H9 (cell line): ENCODE measurements at regions not wholly inside any gene's neighbourhood (a gene's known extent, or its start where the extent isn't known, plus 50 kb on each side); places are given as distances from the start of the nearest gene placed in this dataset.

Experiments
- DNase-seq: peaks from one replicate; pipeline ENCODE4 v3.0.0-alpha.2; 2017
- H2AFZ ChIP-seq: one replicate; pipeline ENCODE4 v1.6.1; 2013; ENCODE audit warnings: mild to moderate bottlenecking, low read length, control low read depth, moderate library complexity
- H2AK5ac ChIP-seq: 2 replicates; pipeline ENCODE4 v1.6.1; 2013; ENCODE audit warnings: low read length, control low read depth, mixed read lengths; ENCODE audit not compliant: insufficient read length
- H2BK120ac ChIP-seq: one replicate; pipeline ENCODE4 v1.6.1; 2013; ENCODE audit warnings: low read depth, mild to moderate bottlenecking, low read length, control low read depth, inconsistent platforms; ENCODE audit not compliant: poor library complexity, severe bottlenecking
- H2BK12ac ChIP-seq: 2 replicates; pipeline ENCODE4 v1.6.1; 2013; ENCODE audit warnings: low read length, control low read depth, mixed read lengths, low read depth; ENCODE audit not compliant: insufficient read length
- H2BK15ac ChIP-seq: 2 replicates; pipeline ENCODE4 v1.6.1; 2013; ENCODE audit warnings: low read depth, low read length, control low read depth
- H2BK20ac ChIP-seq: one replicate; pipeline ENCODE4 v1.6.1; 2013; ENCODE audit warnings: low read depth, mild to moderate bottlenecking, low read length, control low read depth, inconsistent platforms; ENCODE audit not compliant: poor library complexity, severe bottlenecking
- H2BK5ac ChIP-seq: 2 replicates; pipeline ENCODE4 v1.6.1; 2013; ENCODE audit warnings: low read length, control low read depth, mixed read lengths; ENCODE audit not compliant: insufficient read length
- H3K14ac ChIP-seq: 2 replicates; pipeline ENCODE4 v1.6.1; 2013; ENCODE audit warnings: low read length, control low read depth; ENCODE audit not compliant: insufficient read depth
- H3K18ac ChIP-seq: 2 replicates; pipeline ENCODE4 v1.6.1; 2013; ENCODE audit warnings: low read depth, mild to moderate bottlenecking, mixed read lengths, low read length, control low read depth; ENCODE audit not compliant: insufficient read length
- H3K23ac ChIP-seq: 2 replicates; pipeline ENCODE4 v1.6.1; 2013; ENCODE audit warnings: low read length, control low read depth, mixed read lengths, low read depth; ENCODE audit not compliant: insufficient read length
- H3K23me2 ChIP-seq: 2 replicates; pipeline ENCODE4 v1.6.1; 2013; ENCODE audit warnings: low read depth, mild to moderate bottlenecking, mixed read lengths, low read length, control low read depth; ENCODE audit not compliant: insufficient read length, poor library complexity, severe bottlenecking
- H3K27ac ChIP-seq: 2 replicates; pipeline ENCODE4 v1.5.1; 2013; ENCODE audit warnings: low read length, control low read depth, mixed read lengths, low read depth; ENCODE audit not compliant: insufficient read length
- H3K27me3 ChIP-seq: 2 replicates; pipeline ENCODE4 v1.6.1; 2013; ENCODE audit warnings: low read length, control low read depth, inconsistent platforms; ENCODE audit not compliant: insufficient read depth
- H3K4ac ChIP-seq: 2 replicates; pipeline ENCODE4 v1.6.1; 2013; ENCODE audit warnings: low read depth, mild to moderate bottlenecking, control low read depth, inconsistent platforms, low read length, moderate library complexity
- H3K4me1 ChIP-seq: 2 replicates; pipeline ENCODE4 v1.6.1; 2013; ENCODE audit warnings: low read length, control low read depth, inconsistent platforms; ENCODE audit not compliant: insufficient read depth
- H3K4me2 ChIP-seq: 2 replicates; pipeline ENCODE4 v1.6.1; 2013; ENCODE audit warnings: low read length, control low read depth, mixed read lengths; ENCODE audit not compliant: insufficient read length, insufficient read depth
- H3K56ac ChIP-seq: 2 replicates; pipeline ENCODE4 v1.6.1; 2013; ENCODE audit warnings: low read depth, mild to moderate bottlenecking, mixed read lengths, low read length, control low read depth; ENCODE audit not compliant: insufficient read length
- H3K79me1 ChIP-seq: 2 replicates; pipeline ENCODE4 v1.6.1; 2013; ENCODE audit warnings: low read depth, mild to moderate bottlenecking, moderate library complexity, low read length, control low read depth, inconsistent platforms; ENCODE audit not compliant: insufficient read depth, poor library complexity, severe bottlenecking
- H3K79me2 ChIP-seq: 2 replicates; pipeline ENCODE4 v1.6.1; 2013; ENCODE audit warnings: low read length, control low read depth, inconsistent platforms; ENCODE audit not compliant: insufficient read depth
- H3K9ac ChIP-seq: 2 replicates; pipeline ENCODE4 v1.6.1; 2013; ENCODE audit warnings: low read length, control low read depth, mixed read lengths; ENCODE audit not compliant: insufficient read length; ENCODE audit errors: extremely low read depth
- H3K9me3 ChIP-seq: one replicate; pipeline ENCODE4 v1.6.1; 2013; ENCODE audit warnings: low read depth, low read length, inconsistent platforms; ENCODE audit not compliant: control insufficient read depth
- H3T11ph ChIP-seq: one replicate; pipeline ENCODE4 v1.6.1; 2013; ENCODE audit warnings: mild to moderate bottlenecking, low read length, control low read depth, inconsistent platforms
- H4K20me1 ChIP-seq: one replicate; pipeline ENCODE4 v1.6.1; 2013; ENCODE audit not compliant: control insufficient read depth, insufficient read length, insufficient read depth
- H4K5ac ChIP-seq: 2 replicates; pipeline ENCODE4 v1.6.1; 2013; ENCODE audit warnings: low read depth, mild to moderate bottlenecking, mixed read lengths, low read length, control low read depth; ENCODE audit not compliant: insufficient read length
- H4K8ac ChIP-seq: replicated peaks from 2 replicates; pipeline ENCODE4 v1.6.1; 2013; ENCODE audit warnings: low read length, control low read depth, mixed read lengths, low read depth; ENCODE audit not compliant: insufficient read length
- H4K91ac ChIP-seq: 2 replicates; pipeline ENCODE4 v1.6.1; 2013; ENCODE audit warnings: low read depth, mild to moderate bottlenecking, moderate library complexity, mixed read lengths, low read length, control low read depth; ENCODE audit not compliant: insufficient read length
- H3K27ac Mint-ChIP-seq, 3 experiments: 2 replicates in 2 of 3; 3 replicates in 1 of 3; pipeline ENCODE4 v1.8.0; 2020 to 2021; ENCODE audit warnings: mixed read lengths in 3 of 3, mild to moderate bottlenecking in 1 of 3, moderate library complexity in 1 of 3
- H3K27me3 Mint-ChIP-seq: 2 replicates; pipeline ENCODE4 v1.8.0; 2021; ENCODE audit warnings: low read depth, mild to moderate bottlenecking, moderate library complexity, mixed read lengths
- H3K36me3 Mint-ChIP-seq, 3 experiments: 2 replicates in 2 of 3; 3 replicates in 1 of 3; pipeline ENCODE4 v1.8.0; 2020 to 2021; ENCODE audit warnings: low read depth in 3 of 3, mixed read lengths in 3 of 3; ENCODE audit not compliant: insufficient read depth in 1 of 3
- H3K4me1 Mint-ChIP-seq, 2 experiments: 2 replicates each; pipeline ENCODE4 v1.8.0; 2020; ENCODE audit warnings: mixed read lengths in 2 of 2
- H3K4me3 Mint-ChIP-seq, 2 experiments: 2 replicates in 1 of 2; 3 replicates in 1 of 2; pipeline ENCODE4 v1.8.0; 2020 to 2021; ENCODE audit warnings: mild to moderate bottlenecking in 2 of 2, mixed read lengths in 2 of 2, moderate library complexity in 1 of 2
- H3K9me3 Mint-ChIP-seq, 2 experiments: 2 replicates in 1 of 2; 3 replicates in 1 of 2; pipeline ENCODE4 v1.8.0; 2020; ENCODE audit warnings: mild to moderate bottlenecking in 2 of 2, mixed read lengths in 2 of 2, moderate library complexity in 1 of 2
- CTCF ChIP-seq: fragments of 200-600 bp; sonication (generic); conservative IDR thresholded peaks from 3 replicates; pipeline ENCODE4 v1.8.0; 2021; ENCODE audit warnings: antibody characterized with exemption, mild to moderate bottlenecking
- WGBS: extraction: QIAGEN DNeasy Blood & Tissue Kit; methylation state at CpG from one replicate; pipeline ENCODE4 v1.1.7; 2013; ENCODE audit warnings: missing lambda C conversion rate, low lambda C conversion rate, mixed read lengths; ENCODE audit not compliant: insufficient read length; ENCODE audit errors: extremely low coverage; 5-methylcytosine and 5-hydroxymethylcytosine counted together

GRCh38 chr2:82538590-82539279, 1920.3 kb downstream of the SUCLG1 start:
- TF ChIP-seq CTCF: no peak
- Mint-ChIP-seq H3K36me3 (no peaks in the 10 kb centered on the region; a peak in 1 of 7 replicates), H3K27me3 (no peaks in the 10 kb centered on the region), H3K9me3 (no peaks in the 10 kb centered on the region), H3K27ac (no peak overlapping the region), H3K4me3 (no peak overlapping the region), H3K4me1 (no peaks in the 10 kb centered on the region)
- Histone ChIP-seq H2AK5ac (no peak overlapping the region), H2BK12ac (no peak overlapping the region), H3K9ac (no peak overlapping the region), H4K8ac (no peak overlapping the region), H2AFZ (no peak overlapping the region), H2BK15ac (no peak overlapping the region), H4K20me1 (no peaks in the 10 kb centered on the region), H3K27ac (no peak overlapping the region), H3K79me1 (no peaks in the 10 kb centered on the region), H3T11ph (no peak overlapping the region), H4K91ac (no peak overlapping the region), H3K27me3 (no peaks in the 10 kb centered on the region), H3K23me2 (no peaks in the 10 kb centered on the region), H3K79me2 (no peaks in the 10 kb centered on the region), H3K4me1 (no peaks in the 10 kb centered on the region), H3K4ac (no peak overlapping the region), H4K5ac (no peak overlapping the region), H3K56ac (no peak overlapping the region), H2BK120ac (no peak overlapping the region), H3K9me3 (no peaks in the 10 kb centered on the region), H2BK5ac (no peak overlapping the region), H3K23ac (no peak overlapping the region), H3K4me2 (no peak overlapping the region), H2BK20ac (no peak overlapping the region), H3K18ac (no peak overlapping the region), H3K14ac (no peak overlapping the region)
- no CpG with 5 or more reads among the region's 1 CpG for WGBS
- DNase-seq: no peak
